ENCODE measurements at regions not wholly inside any gene's neighbourhood (a gene's known extent, or its start where the extent isn't known, plus 50 kb on each side); places are given as distances from the start of the nearest gene placed in this dataset.

GRCh38 chr18:39913672-39914366 lies 2041.2 kb upstream of the PIK3C3 start:
- Histone ChIP-seq H3K9ac (ENCODE audit: low read length) (no peak overlapping the region), H3K4me3 (ENCODE audit: low read length) (no peak overlapping the region), H3K4me1 (ENCODE audit: control insufficient read depth, insufficient read depth, low read length) (no peaks in the 10 kb centered on the region), H3K27me3 (replicated peaks; ENCODE audit: control insufficient read depth, insufficient read depth, low read length) (no peaks in the 10 kb centered on the region), H3K9me3 (ENCODE audit: control insufficient read depth, low read length) (peaks cover 9% of the 10 kb centered on the region), H3K36me3 (ENCODE audit: control insufficient read depth, insufficient read depth, low read length, severe bottlenecking) (no peaks in the 10 kb centered on the region)
- DNase-seq (ENCODE audit: low read depth): no peak

GRCh38 chr18:39911716-39912115 lies 2043.3 kb upstream of the PIK3C3 start:
- Histone ChIP-seq H3K4me3 (ENCODE audit: low read length) (no peak overlapping the region), H3K36me3 (ENCODE audit: control insufficient read depth, insufficient read depth, low read length, severe bottlenecking) (no peaks in the 10 kb centered on the region), H3K9ac (ENCODE audit: low read length) (no peak overlapping the region), H3K9me3 (ENCODE audit: control insufficient read depth, low read length) (peaks cover 9% of the 10 kb centered on the region), H3K27me3 (replicated peaks; ENCODE audit: control insufficient read depth, insufficient read depth, low read length) (no peaks in the 10 kb centered on the region), H3K4me1 (ENCODE audit: control insufficient read depth, insufficient read depth, low read length) (no peaks in the 10 kb centered on the region)
- no peak for DNase-seq (ENCODE audit: low read depth)

- Histone ChIP-seq H3K4me1 (ENCODE audit: control insufficient read depth, insufficient read depth, low read length) (no peaks in the 10 kb centered on the region), H3K27me3 (replicated peaks; ENCODE audit: control insufficient read depth, insufficient read depth, low read length) (no peaks in the 10 kb centered on the region), H3K36me3 (ENCODE audit: control insufficient read depth, insufficient read depth, low read length, severe bottlenecking) (no peaks in the 10 kb centered on the region), H3K9ac (ENCODE audit: low read length) (no peak overlapping the region), H3K9me3 (ENCODE audit: control insufficient read depth, low read length) (peaks cover 9% of the 10 kb centered on the region), H3K4me3 (ENCODE audit: low read length) (no peak overlapping the region)
- no peak for DNase-seq (ENCODE audit: low read depth)
These were observed 2045.3 kb upstream of the PIK3C3 start for GRCh38 chr18:39909706-39910105.

GRCh38 chr18:39886136-39886535 lies 2068.9 kb upstream of the PIK3C3 start:
- Histone ChIP-seq H3K4me1 (ENCODE audit: control insufficient read depth, insufficient read depth, low read length) (no peaks in the 10 kb centered on the region), H3K4me3 (ENCODE audit: low read length) (no peak overlapping the region), H3K36me3 (ENCODE audit: control insufficient read depth, insufficient read depth, low read length, severe bottlenecking) (no peaks in the 10 kb centered on the region), H3K27me3 (replicated peaks; ENCODE audit: control insufficient read depth, insufficient read depth, low read length) (no peaks in the 10 kb centered on the region), H3K9ac (ENCODE audit: low read length) (no peak overlapping the region), H3K9me3 (ENCODE audit: control insufficient read depth, low read length) (no peaks in the 10 kb centered on the region)
- no peak for DNase-seq (ENCODE audit: low read depth)

GRCh38 chr18:39872651-39873050 lies 2082.4 kb upstream of the PIK3C3 start:
- no peak for DNase-seq (ENCODE audit: low read depth)
- Histone ChIP-seq H3K9ac (ENCODE audit: low read length) (no peak overlapping the region), H3K36me3 (ENCODE audit: control insufficient read depth, insufficient read depth, low read length, severe bottlenecking) (no peaks in the 10 kb centered on the region)

DNA sequence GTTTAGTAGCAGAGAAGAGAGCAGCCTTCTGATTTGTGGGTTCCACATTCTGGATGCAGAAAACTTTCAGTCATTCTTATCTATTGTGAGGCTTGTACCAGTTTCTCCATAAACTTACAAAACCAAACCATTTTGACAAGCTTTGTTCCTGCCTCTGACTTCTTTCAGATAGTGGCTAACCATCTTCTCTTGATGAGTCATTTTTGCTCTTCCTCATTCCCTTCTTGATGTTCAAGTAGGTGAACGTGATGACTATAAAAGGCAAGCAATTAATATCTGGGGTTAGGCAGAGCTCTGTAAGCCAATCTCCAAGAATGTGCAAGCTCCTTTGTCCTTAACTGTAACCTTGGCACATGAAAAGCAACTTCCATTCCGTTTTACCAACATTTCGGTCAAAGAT lies 2083.1 kb upstream of the PIK3C3 start:
- Histone ChIP-seq H3K9me3 (ENCODE audit: control insufficient read depth, low read length) (no peaks in the 10 kb centered on the region), H3K4me1 (ENCODE audit: control insufficient read depth, insufficient read depth, low read length) (no peaks in the 10 kb centered on the region), H3K4me3 (ENCODE audit: low read length) (no peak overlapping the region), H3K27me3 (replicated peaks; ENCODE audit: control insufficient read depth, insufficient read depth, low read length) (no peaks in the 10 kb centered on the region), H3K9ac (ENCODE audit: low read length) (no peak overlapping the region), H3K36me3 (ENCODE audit: control insufficient read depth, insufficient read depth, low read length, severe bottlenecking) (no peaks in the 10 kb centered on the region)
- DNase-seq (ENCODE audit: low read depth): no peak

More at GRCh38 chr18:39872651-39873050, 2082.4 kb upstream of the PIK3C3 start:
- H3K27me3 ChIP-seq (replicated peaks; ENCODE audit: control insufficient read depth, insufficient read depth, low read length): no peaks in the 10 kb centered on the region
- no peaks in the 10 kb centered on the region for H3K9me3 ChIP-seq (ENCODE audit: control insufficient read depth, low read length)
- H3K4me3 ChIP-seq (ENCODE audit: low read length): no peak overlapping the region
- H3K4me1 ChIP-seq (ENCODE audit: control insufficient read depth, insufficient read depth, low read length): no peaks in the 10 kb centered on the region

GRCh38 chr18:39870591-39870990 lies 2084.4 kb upstream of the PIK3C3 start:
- Histone ChIP-seq H3K27me3 (replicated peaks; ENCODE audit: control insufficient read depth, insufficient read depth, low read length) (no peaks in the 10 kb centered on the region), H3K9me3 (ENCODE audit: control insufficient read depth, low read length) (no peaks in the 10 kb centered on the region), H3K4me3 (ENCODE audit: low read length) (no peak overlapping the region), H3K36me3 (ENCODE audit: control insufficient read depth, insufficient read depth, low read length, severe bottlenecking) (no peaks in the 10 kb centered on the region), H3K9ac (ENCODE audit: low read length) (no peak overlapping the region), H3K4me1 (ENCODE audit: control insufficient read depth, insufficient read depth, low read length) (no peaks in the 10 kb centered on the region)
- no peak for DNase-seq (ENCODE audit: low read depth)

DNA sequence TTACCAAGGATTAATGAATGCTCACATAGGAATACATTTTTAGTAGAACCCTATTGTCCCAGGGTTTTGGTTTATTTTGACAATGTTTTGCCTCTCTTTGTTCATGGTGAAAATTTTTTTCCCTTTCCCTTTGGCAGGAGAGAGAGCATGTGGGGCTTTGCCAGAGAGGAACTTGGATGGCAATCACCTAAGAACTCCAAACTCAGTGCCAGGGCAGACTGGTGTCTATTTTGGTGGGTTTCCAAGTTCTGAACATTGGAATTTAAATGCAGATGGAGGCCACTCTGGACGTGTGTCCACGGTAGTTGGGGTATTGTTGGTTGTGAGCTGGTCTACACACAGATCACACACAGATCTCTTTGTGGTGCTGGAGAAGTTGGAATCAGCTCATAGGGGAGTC lies 2091.1 kb upstream of the PIK3C3 start:
- no peak overlapping the region for H3K9ac ChIP-seq (ENCODE audit: low read length)
- DNase-seq (ENCODE audit: low read depth): no peak

GRCh38 chr18:39862341-39862740 lies 2092.7 kb upstream of the PIK3C3 start:
- H3K36me3 ChIP-seq (ENCODE audit: control insufficient read depth, insufficient read depth, low read length, severe bottlenecking): no peaks in the 10 kb centered on the region
- no peak overlapping the region for H3K9ac ChIP-seq (ENCODE audit: low read length)
- no peaks in the 10 kb centered on the region for H3K9me3 ChIP-seq (ENCODE audit: control insufficient read depth, low read length)
- DNase-seq (ENCODE audit: low read depth): no peak
- no peak overlapping the region for H3K4me3 ChIP-seq (ENCODE audit: low read length)
- H3K27me3 ChIP-seq (replicated peaks; ENCODE audit: control insufficient read depth, insufficient read depth, low read length): no peaks in the 10 kb centered on the region
- no peaks in the 10 kb centered on the region for H3K4me1 ChIP-seq (ENCODE audit: control insufficient read depth, insufficient read depth, low read length)

More for the DNA sequence above, 2091.1 kb upstream of the PIK3C3 start:
- H3K4me1 ChIP-seq (ENCODE audit: control insufficient read depth, insufficient read depth, low read length): no peaks in the 10 kb centered on the region
- H3K4me3 ChIP-seq (ENCODE audit: low read length): no peak overlapping the region
- H3K9me3 ChIP-seq (ENCODE audit: control insufficient read depth, low read length): no peaks in the 10 kb centered on the region
- no peaks in the 10 kb centered on the region for H3K36me3 ChIP-seq (ENCODE audit: control insufficient read depth, insufficient read depth, low read length, severe bottlenecking)
- H3K27me3 ChIP-seq (replicated peaks; ENCODE audit: control insufficient read depth, insufficient read depth, low read length): no peaks in the 10 kb centered on the region

- no peak overlapping the region for H3K4me3 ChIP-seq (ENCODE audit: low read length)
- H3K9ac ChIP-seq (ENCODE audit: low read length): no peak overlapping the region
- no peaks in the 10 kb centered on the region for H3K27me3 ChIP-seq (replicated peaks; ENCODE audit: control insufficient read depth, insufficient read depth, low read length)
- H3K9me3 ChIP-seq (ENCODE audit: control insufficient read depth, low read length): no peaks in the 10 kb centered on the region
- H3K4me1 ChIP-seq (ENCODE audit: control insufficient read depth, insufficient read depth, low read length): no peaks in the 10 kb centered on the region
- no peak for DNase-seq (ENCODE audit: low read depth)
- H3K36me3 ChIP-seq (ENCODE audit: control insufficient read depth, insufficient read depth, low read length, severe bottlenecking): no peaks in the 10 kb centered on the region
These were observed 2100.7 kb upstream of the PIK3C3 start for GRCh38 chr18:39854291-39854690.

GRCh38 chr18:39846265-39846664 lies 2108.8 kb upstream of the PIK3C3 start:
- Histone ChIP-seq H3K9ac (ENCODE audit: low read length) (no peak overlapping the region), H3K27me3 (replicated peaks; ENCODE audit: control insufficient read depth, insufficient read depth, low read length) (peaks cover 10% of the 10 kb centered on the region), H3K4me1 (ENCODE audit: control insufficient read depth, insufficient read depth, low read length) (peaks cover 3% of the 10 kb centered on the region), H3K4me3 (ENCODE audit: low read length) (no peak overlapping the region), H3K9me3 (ENCODE audit: control insufficient read depth, low read length) (no peaks in the 10 kb centered on the region), H3K36me3 (ENCODE audit: control insufficient read depth, insufficient read depth, low read length, severe bottlenecking) (no peaks in the 10 kb centered on the region)
- no peak for DNase-seq (ENCODE audit: low read depth)

DNA sequence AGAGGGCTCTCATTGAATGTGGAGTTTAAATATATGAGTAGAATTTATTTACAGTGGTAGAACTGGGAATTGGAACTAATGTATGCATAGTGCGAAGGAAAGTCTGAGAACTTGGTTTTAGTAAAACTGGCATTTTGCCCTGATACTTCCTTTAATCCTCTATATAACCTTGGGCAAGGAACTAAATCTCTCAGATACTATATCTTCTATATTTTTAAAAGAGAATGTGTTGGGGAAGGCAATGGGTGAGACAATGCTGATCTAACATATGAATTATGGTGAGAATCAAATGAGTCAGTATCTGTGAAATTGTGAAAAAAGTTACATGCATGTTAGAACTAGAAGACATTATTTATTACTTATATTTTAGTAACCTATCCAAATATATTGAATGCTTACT lies 2109.4 kb upstream of the PIK3C3 start:
- H3K27me3 ChIP-seq (replicated peaks; ENCODE audit: control insufficient read depth, insufficient read depth, low read length): peaks cover 10% of the 10 kb centered on the region
- no peaks in the 10 kb centered on the region for H3K9me3 ChIP-seq (ENCODE audit: control insufficient read depth, low read length)
- H3K4me1 ChIP-seq (ENCODE audit: control insufficient read depth, insufficient read depth, low read length): peaks cover 10% of the 10 kb centered on the region
- no peak overlapping the region for H3K9ac ChIP-seq (ENCODE audit: low read length)
- DNase-seq (ENCODE audit: low read depth): no peak
- no peak overlapping the region for H3K4me3 ChIP-seq (ENCODE audit: low read length)
- H3K36me3 ChIP-seq (ENCODE audit: control insufficient read depth, insufficient read depth, low read length, severe bottlenecking): no peaks in the 10 kb centered on the region
